KBM-7 (cell line): ENCODE measurements at regions not wholly inside any gene's neighbourhood (a gene's known extent, or its start where the extent isn't known, plus 50 kb on each side); places are given as distances from the start of the nearest gene placed in this dataset.

Experiments used
- DNase-seq: peaks from one replicate; pipeline ENCODE4 v3.0.0-alpha.2; 2015
- in situ Hi-C: fragments of 300-500 bp; cut with MboI; formaldehyde crosslinking; loops from 2 replicates; pipeline ENCODE4 v1.14.3; 2020; ENCODE audit warnings: low sequenced_read_pairs, low pct_unique_long_range_greater_than_20kb, mixed read lengths

DNA sequence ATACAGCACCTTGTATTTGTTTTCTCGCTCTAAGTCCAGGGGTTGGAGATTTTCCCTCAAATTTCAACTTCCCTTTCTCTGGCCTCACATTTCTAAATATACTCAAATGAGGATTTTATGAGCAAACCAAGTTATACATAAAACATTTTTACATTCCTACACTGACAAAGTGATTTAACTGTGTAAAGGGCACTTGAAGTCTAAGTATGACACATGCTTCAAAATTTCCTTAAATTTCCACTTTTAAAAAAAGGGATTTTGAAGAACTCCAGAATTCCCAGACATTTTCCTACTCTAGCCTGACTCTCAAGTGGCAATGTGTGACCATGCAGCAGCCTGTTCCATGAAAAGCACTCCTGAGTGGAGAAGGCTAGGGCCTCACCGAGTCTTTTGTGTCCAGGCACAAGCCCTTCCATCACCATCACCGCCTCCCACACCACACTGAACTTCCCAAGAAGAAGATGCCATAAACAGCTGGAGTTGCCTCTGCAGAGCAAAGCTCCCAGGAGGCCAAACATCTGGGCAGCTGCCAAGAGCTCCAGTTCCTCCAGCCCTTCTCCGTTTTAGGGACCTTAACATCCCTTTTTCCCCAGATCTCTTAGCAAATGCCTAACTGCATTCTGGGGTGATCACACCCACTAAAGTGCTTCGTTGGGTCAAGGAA, 68.9 kb downstream of the NCR2 start:
- no peak for DNase-seq
- in situ Hi-C loops: no loop called here

DNA sequence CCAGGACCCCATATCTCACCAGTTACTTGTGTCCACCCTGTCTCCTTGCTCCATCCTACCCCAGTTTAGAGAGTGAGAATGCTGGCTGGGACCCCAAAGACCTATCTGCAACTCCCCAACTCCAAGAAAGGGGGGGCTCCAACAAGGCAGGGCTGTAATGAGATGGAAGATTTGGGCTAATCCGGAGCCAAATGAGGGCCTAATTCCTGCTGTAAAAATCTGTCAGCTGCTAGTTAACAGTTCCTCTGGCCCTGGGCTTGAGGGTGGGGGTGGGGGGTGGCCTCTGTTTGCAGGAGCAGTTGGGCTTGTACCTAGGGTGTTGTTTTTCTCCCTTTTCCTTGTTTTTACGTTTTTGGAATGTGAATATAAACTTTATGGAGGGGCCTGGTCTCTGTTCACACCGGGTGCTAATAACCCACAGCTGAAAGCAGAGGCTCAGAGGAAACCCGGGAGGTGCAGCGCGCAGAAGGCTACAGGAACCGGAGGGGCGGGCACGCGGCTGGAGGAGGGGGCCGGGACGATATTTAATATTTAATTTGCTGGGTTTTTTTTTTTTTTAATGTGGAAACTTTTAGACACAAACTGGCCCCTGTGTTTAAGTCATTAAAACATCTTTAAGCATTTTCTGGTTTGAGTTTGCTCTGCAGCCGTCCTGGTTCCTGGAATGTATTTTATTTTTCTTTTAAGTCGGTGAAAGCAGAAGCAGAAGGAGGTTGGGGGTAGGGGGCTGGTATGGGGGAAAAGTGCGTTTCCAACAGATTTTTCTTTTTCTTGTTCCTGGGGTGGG, 70.7 kb downstream of the NCR2 start:
- no peak for DNase-seq
- in situ Hi-C loops: no loop called here

DNA sequence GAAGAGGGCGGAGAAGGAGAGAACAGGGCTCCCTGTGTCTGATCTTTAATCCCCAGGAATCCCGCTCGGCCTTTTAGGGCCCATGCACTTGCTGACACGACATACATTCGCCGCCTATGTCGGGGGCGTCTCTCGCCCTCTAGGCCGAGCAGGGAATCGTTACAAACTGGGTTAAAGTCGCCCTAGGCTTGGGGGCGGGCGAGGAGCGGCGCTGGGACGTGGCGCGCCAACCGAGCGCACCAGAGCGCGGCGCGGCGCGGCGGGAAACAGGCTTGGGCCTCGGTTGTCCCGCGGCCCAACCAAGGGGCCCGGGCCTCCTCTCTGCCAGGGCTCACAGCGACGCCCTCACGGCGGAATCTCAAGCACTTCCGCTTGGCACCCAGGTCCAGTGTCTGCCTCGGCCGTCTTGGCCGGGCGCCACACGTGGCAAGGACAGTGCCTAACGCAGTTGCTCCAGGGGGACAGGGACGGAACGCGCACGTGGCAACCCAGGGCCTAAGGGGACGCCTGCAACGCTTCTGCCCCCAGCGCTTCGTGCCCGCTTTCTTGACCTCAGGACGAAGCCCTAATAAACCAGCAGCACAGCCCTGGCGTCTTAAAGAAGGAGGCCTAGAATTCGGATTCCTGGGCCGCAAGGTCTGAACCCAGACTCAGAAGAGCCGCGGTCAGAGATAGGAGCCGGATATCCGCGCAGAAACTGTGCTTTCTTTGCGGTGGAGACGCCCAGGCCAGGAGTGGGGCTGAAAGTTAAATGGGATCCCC, 71.5 kb downstream of the NCR2 start:
- no peak for DNase-seq
- in situ Hi-C loops: no loop called here

DNA sequence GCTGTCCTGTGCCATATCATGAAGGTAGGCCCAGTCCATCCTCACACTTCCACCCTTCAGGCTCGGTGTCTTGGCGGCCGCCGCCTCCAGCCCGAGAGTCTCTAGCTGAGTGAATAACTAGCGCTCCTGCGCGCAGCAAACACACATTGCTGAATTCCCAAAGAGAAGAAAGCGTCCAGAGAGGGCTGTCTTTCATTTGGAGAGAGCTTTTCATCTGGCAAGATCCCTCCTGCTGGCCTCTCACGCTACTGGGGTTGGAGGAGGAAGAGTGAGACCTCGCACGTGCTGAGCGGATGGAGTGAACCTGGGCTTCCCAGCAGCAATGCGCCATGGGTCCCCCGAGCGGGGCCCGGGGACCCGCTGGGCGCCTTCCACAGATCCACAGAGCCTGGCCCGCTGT, 73.2 kb downstream of the NCR2 start:
- DNase-seq: no peak
- in situ Hi-C loops: no loop called here

DNA sequence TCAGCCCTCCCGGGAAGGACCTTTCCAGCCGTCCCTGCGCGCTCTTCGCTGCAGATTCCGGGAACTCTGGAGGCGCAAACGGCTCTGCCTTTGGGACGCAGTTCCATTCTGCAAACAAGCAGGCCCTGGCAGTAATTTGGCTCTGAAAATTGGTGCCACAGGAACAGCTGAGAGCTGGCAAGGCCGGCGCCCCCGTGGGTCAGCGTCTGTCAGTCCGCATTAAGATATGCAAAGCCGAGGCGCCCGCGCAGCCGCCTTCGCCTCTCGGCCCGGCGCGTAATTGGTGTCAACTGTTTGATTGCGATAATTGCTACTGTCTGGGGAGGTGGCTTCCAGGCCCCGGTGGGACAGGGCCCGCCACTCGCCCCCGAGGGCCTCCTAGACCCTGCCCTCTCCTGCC, 73.6 kb downstream of the NCR2 start:
- DNase-seq: no peak
- in situ Hi-C loops: no loop called here

DNA sequence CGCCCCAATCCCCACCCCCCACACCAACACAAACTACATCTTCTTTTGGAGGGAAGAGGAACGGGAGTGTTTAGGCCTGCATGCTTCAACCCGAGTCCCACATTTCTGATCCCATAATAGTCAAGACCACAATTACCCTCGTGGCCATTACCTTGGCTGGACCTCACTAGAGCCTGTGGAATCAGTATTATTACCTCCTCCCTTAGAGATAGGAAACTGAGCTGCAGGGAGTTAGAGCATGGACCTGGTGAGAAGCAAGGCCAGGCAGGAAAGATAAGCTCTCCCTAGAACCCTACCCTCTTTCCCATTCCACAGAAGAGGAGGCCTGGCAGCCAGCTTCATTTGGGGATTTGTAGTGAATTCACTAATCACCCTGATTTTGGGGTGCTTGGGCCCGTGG, 74.1 kb downstream of the NCR2 start:
- in situ Hi-C loops: no loop called here
- no peak for DNase-seq

DNA sequence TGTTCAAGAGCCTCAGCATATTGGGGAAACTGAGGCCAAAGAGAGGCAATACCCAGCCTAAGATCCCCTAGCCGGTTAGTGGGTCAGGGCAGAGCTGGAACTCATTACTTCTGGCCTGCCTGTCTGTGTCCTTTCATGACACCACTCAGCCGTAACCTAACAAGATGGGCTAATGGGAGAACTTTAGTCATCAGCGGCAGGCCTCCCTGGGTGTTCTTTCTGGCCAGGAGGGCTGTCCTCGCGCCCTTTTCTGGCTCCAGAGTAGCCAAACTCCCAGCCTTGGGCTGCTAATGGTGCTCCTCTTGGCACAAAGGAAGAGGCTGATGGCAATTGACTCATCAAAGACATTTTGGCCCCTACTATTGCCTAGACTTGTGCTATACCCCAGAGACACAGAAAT, 76.6 kb downstream of the NCR2 start:
- DNase-seq: no peak
- in situ Hi-C loops: no loop called here

DNA sequence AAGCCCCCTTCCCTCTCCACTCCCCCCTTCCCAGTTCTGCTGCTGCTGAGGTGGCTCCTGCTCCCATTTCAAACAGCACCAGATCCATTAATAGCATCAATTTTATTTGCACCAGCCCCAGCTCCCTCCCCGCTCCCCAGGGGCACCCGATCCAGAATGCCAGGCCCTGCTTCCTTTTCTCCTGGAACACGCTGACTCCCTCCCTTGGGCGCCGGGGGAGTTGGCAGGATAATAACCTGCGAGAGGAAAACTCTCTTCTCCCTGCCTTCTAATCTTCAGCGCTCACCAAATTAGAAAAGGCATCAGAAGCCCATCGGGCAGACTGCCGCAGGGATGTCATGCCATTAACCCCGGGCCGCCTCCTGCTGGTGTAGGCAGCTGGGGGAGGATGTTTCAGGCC, 77.8 kb downstream of the NCR2 start:
- in situ Hi-C loops: no loop called here
- no peak for DNase-seq

DNA sequence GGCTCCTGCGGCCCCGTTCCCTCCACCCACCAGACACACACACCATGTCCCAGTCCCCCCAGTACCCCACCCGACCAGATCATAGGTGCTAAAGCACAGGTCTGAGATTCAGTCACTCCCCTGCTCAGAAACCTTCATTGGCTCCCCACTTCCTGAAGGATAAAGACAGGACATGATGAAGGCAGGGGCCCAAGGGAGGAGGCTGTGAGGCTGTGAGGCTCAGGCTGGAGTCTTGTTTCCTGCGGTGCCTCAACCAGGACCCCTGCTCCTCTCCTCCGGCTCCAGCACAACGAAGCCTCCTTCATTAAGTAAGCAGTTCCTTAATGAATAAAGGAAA, 81.1 kb downstream of the NCR2 start:
- in situ Hi-C loops: no loop called here
- DNase-seq: no peak

DNA sequence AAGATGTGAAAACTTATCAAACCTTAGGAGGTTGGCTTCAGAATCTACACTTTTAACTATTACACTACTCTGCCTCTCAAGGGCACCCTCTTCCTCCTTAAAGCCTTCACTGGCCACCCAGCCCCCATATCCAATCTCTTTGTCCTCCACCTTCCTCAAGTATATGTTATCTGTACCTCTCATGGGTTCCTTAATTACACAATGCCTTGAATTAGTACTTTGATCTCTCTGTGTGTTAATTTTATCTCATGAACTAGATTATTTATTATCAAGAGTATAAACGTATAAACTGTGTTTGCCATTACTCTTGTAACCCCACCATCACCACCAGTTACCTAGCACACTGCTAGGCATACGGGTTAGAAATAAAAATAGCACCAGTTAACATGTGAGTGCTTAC, 83.3 kb downstream of the NCR2 start:
- DNase-seq: no peak
- in situ Hi-C loops: no loop called here

DNA sequence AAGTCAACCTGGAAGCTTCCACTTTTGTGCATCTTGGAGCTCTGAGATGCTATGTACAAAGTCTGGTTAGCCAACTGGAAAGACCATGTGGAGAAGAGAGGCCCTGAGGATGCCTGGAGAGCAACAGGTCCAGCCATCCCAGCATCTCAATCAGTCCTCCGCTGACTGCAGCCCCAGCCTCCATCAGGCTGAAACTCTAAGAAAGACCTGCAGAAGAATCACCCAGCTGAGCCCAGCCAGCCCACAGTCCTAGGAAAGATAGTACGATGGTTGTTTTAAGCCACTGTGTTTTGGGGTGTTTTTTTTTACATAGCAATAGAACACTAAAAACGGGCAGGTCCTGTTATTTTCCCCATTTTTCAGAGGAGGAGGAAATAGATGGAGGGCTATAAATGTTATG, 84.0 kb downstream of the NCR2 start:
- in situ Hi-C loops: no loop called here
- DNase-seq: no peak

DNA sequence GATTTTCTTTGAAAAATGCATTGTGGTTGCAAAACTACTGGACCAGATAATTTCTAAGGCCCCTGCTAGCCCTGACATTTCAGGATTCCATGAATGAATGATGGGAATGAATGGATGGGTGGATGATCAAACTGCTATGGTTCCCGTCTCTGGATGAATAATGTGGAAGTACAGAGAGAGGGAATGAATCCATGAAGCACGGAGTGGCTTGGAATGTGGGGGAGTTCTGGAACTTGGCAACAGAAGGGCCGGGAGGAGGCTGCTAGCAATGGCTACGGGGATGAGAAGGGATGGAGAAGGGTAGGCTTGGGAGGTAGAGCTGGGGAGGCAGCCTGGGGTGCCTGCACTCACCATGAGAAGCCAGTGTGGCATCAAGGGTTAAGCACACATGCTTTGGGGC, 84.8 kb downstream of the NCR2 start:
- no peak for DNase-seq
- in situ Hi-C loops: no loop called here

DNA sequence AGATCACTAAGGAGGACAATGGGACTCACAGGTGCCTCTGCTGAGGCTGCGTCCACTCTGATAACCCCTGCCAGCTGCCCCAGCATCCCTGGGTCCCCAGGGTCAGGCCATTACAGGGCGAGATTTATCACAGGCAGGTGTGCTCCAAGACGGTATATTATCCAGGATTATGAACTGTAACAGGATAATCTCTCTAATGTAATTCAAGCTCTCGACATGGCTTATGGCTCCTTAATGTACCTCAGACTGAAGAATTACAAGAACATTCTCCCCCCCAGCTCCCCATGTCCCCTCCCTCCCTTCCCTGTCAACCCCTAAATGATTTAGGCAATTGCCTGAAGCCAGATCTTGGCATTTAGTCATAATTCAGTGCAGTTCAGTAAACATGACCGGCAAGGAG, 86.8 kb downstream of the NCR2 start:
- no peak for DNase-seq
- in situ Hi-C loops: no loop called here

DNA sequence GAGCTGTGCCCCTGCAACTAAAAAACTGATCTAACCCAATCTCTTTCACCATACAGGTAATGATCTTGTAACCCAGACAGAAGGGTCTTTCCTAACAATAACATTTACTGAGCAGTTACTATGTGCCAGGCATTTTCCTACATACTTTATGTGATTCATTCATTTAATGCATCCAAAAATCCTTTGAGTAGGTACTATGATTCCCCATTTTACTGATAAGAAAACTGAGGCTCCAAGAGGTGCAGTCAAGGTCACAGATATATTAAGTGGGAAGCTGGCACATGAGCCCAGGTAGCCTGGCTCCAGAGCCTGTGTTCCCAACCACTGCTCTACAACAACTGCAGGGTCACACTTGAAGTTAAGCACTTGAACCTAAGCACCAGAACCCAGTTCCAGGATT, 87.6 kb downstream of the NCR2 start:
- DNase-seq: no peak
- in situ Hi-C loops: no loop called here

DNA sequence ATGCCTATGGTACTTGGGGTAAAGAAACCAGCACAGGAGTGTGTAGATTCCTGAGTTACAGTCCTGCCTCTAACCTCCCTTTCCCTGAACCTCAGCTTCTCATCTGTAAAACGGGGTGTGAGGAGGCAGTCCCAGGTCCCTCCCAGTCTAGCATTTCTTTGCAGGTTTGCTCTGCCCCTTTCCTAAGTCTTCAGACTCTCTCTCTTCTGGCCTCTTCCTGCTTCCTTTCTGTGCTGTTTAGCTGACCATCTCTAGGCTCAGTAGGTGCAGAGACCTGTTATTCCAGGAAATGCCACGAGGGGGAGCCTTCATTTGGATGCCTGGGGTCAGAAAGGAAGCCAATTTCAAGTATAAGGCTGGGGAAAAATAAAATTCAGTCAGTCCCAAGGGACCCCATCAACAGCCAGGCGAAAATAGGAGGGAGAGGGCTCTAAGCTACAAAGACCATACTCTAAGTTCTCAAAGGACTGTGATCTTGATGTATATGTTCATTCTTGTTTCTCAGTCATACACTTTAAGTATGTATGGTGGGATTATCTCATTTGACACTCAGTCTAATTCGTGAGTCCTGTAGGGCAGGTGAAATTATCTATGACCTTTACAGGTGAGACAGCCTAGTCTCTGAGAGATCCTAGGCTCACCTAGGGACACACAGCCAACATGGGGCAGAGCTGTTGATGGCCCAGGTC, 89.1 kb downstream of the NCR2 start:
- in situ Hi-C loops: no loop called here
- peak; percentile 88 for DNase-seq

DNA sequence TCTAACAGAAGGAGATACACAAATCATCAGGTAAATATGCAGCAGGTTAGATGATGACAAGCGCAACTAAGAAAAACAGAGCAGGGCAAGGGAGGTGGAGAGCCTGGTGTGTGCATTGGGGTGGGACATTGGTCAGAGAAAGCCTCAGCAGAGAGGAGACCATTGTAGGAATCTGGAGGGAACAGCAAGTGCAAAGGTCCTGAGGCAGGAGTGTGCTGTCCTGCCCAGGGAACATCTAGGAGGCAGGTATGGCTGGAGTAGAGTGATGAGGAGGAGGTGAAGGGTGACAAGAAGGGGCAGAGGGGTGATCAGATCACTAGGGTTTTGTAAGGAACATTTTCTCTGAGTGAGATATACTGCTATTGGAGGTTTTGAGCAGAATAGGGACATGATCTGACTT, 90.1 kb downstream of the NCR2 start:
- in situ Hi-C loops: no loop called here
- DNase-seq: no peak

DNA sequence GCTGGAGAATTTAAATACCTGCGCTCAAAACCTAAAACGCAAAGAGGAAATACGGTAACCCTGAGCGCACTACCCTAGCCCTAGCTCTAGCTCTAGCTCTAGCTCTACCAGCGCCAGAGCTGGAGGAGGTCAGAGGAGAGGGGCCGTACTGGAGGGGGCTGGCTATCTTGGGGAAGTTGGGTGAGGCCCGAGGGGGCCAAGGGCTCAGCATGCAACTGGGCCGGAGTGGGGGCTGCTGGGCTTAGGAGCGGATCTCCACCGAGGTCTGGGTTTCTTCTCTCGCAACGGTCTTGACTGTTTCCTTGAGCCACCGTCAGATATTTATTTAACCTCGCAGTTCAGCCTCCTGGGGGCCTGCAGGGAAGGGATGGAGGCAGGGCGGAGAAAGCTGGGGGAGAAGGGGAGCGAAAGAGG, 91.0 kb downstream of the NCR2 start:
- in situ Hi-C loops: no loop called here
- DNase-seq: no peak

DNA sequence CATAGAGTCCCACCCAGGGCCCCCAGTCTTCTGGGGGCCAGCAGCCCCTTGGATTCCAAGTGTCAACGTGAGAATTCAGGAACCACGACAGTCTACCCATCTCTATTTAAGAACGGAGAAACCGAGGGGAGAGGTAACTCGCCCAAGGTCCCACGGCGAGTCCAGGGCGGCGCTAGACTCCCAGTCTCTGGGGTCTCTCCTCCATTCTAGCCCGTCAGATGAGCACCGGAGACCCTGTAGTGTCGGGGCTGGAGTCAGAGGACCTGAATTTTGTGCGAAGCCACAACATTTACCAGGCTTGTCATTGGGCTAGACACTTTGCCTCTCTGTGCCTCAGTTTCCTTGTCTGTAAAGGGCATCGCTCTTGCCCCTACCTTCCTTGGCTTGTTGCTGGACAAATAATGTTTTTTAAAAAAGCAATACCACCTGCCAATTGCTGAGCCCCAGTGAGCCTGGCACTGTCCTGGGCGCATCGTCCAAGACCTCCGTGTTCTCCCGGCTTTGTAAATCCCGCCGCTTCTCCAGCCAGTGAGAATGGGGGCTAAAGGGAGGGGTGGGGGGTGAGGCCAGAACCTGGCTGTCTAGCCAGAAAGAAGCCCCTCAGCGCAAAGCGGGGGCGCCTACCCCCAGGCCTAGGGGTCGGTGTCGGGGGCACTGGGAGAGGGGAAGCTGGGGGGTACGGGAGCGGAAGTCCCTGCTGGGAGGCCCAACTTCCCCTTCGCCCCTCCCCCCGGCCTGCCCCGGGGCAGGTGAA, 91.7 kb downstream of the NCR2 start:
- no peak for DNase-seq
- in situ Hi-C loops: no loop called here

DNA sequence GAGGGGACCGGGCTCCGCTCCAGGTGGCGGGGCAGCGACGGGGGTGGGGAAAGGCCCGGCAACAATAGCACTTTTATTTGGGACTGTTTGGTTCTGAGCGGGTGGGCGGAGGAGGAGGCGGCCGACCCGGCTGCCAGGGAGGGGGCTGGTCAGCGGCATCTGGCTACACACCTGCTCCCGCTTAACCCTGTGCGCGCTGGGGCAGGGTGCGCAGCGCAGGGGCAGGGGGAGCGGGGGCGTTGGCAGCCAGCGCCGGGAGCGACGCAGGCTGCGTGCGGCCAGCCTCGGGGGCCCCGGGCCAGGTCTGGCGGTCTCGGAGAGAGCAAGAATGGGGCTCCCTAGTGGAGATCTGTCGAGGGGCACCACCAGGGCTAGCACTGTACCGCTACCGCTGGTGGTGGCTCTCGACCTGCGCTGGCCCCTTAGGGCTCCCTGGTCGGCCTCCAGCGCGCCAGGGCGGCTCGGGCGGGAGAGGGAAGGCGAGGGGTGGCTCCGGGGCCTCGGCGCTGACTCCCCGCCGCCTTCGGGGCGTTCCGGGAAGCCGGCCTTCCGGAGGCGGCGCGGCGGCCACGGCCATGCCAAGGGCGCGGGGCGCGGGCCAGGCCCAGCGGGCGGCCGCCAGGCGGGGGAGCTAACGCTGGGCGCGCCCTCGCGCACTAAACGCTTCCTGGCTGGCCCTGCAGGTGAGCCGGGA, 92.4 kb downstream of the NCR2 start:
- in situ Hi-C loops: no loop called here
- DNase-seq: no peak
